ENCODE measurements at regions not wholly inside any gene's neighbourhood (a gene's known extent, or its start where the extent isn't known, plus 50 kb on each side); places are given as distances from the start of the nearest gene placed in this dataset.

GRCh38 chr19:30123611-30124010 is 181.6 kb downstream of the URI1 start:
- Histone ChIP-seq H3K9me3 (no peaks in the 10 kb centered on the region), H3K27me3 (peaks cover 42% of the 10 kb centered on the region), H3K27ac (no peak overlapping the region), H3K36me3 (no peaks in the 10 kb centered on the region), H3K4me3 (no peak overlapping the region), H3K4me1 (no peaks in the 10 kb centered on the region)
- no peak for ATAC-seq
- TF ChIP-seq CTCF (IDR thresholded peaks at IDR 0.05) = no peak
- TF ChIP-seq POLR2AphosphoS5 (IDR thresholded peaks at IDR 0.05) = no peak
- no peak for TF ChIP-seq EP300 (IDR thresholded peaks at IDR 0.05)
- TF ChIP-seq POLR2A (IDR thresholded peaks at IDR 0.05) = no peak
- WGBS, 2 donors (ENCODE audit: low coverage in 1 of 2) = 17 to 29% methylated on average over 1 of the region's 9 CpGs

DNA sequence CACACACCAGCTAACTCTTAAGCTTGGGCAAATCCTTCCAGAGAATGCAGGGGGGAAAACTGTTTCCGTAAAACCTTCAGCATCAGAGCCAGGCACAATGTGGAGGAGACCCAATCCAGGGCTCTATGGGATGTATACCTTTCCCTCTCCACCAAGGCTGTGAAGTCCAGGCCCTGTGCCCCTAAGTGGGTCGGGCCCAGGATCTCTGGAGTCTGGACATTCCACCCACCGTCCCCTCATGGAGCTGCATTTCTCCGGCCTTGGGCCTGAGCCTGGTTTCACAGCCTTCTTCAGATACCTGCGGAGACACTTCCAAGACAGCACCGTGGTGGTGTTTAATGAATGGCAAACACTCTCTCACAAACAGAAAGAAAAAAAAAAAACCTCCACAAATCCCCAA is 186.2 kb downstream of the URI1 start:
- H3K27me3 ChIP-seq = peaks cover 7% of the 10 kb centered on the region
- 50 to 83% methylated on average over 2 to 3 of the region's 6 CpGs for WGBS, 2 donors (ENCODE audit: low coverage in 1 of 2)
- H3K4me3 ChIP-seq = no peak overlapping the region
- H3K4me1 ChIP-seq = no peaks in the 10 kb centered on the region
- ATAC-seq = no peak
- no peaks in the 10 kb centered on the region for H3K36me3 ChIP-seq
- no peaks in the 10 kb centered on the region for H3K9me3 ChIP-seq
- H3K27ac ChIP-seq = no peak overlapping the region
- TF ChIP-seq POLR2A (IDR thresholded peaks at IDR 0.05) = no peak
- TF ChIP-seq EP300 (IDR thresholded peaks at IDR 0.05) = no peak
- no peak for TF ChIP-seq CTCF (IDR thresholded peaks at IDR 0.05)
- no peak for TF ChIP-seq POLR2AphosphoS5 (IDR thresholded peaks at IDR 0.05)

- no peak overlapping the region for H3K4me3 ChIP-seq
- ATAC-seq = no peak
- no peaks in the 10 kb centered on the region for H3K27me3 ChIP-seq
- WGBS, 2 donors (ENCODE audit: low coverage in 1 of 2) = 72 to 89% methylated on average over 5 to 6 of the region's 6 CpGs
- H3K27ac ChIP-seq = no peak overlapping the region
- no peaks in the 10 kb centered on the region for H3K9me3 ChIP-seq
- no peak for TF ChIP-seq EP300 (IDR thresholded peaks at IDR 0.05)
- no peak for TF ChIP-seq POLR2A (IDR thresholded peaks at IDR 0.05)
- no peak for TF ChIP-seq CTCF (IDR thresholded peaks at IDR 0.05)
- H3K36me3 ChIP-seq = no peaks in the 10 kb centered on the region
- H3K4me1 ChIP-seq = no peaks in the 10 kb centered on the region
These were observed 188.5 kb downstream of the URI1 start for GRCh38 chr19:30130356-30131122.

GRCh38 chr19:30131246-30131645 is 189.2 kb downstream of the URI1 start:
- Histone ChIP-seq H3K27ac (no peak overlapping the region), H3K27me3 (no peaks in the 10 kb centered on the region), H3K36me3 (no peaks in the 10 kb centered on the region), H3K4me3 (no peak overlapping the region), H3K4me1 (no peaks in the 10 kb centered on the region), H3K9me3 (no peaks in the 10 kb centered on the region)
- no peak for TF ChIP-seq POLR2AphosphoS5 (IDR thresholded peaks at IDR 0.05)
- TF ChIP-seq POLR2A (IDR thresholded peaks at IDR 0.05) = no peak
- TF ChIP-seq CTCF (IDR thresholded peaks at IDR 0.05) = no peak
- WGBS, 2 donors (ENCODE audit: low coverage in 1 of 2) = 33% methylated on average over 1 of the region's 5 CpGs; no CpG with 5 or more reads in 1 of the 2 donors
- ATAC-seq = no peak

DNA sequence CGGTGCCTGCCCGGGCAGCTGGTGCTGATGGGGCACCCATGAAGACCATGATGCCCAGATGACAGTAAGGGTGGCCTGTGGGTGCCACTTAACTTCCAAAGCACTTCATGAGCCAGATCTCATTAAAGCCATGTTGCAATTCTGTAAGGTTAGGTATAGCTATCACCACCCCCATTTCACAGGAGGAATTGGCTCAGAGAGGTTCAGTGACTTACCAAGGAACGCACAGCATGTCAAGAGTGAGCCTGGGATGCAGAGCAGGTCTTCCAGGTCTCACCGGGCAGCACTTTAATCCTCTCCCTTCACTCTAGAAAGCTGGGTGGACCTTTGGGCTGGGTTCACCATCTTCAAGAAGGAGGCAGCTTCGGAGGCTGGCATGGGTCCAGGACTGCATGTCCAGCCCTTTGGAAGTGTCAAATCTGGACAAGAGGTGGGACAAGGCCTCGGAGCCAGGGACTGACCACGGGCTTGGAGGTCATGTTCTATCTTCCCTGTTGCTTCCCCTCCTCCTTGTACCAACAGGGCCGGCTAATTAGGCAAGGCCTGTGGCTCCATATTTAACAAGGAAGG is 189.8 kb downstream of the URI1 start:
- H3K36me3 ChIP-seq = no peaks in the 10 kb centered on the region
- ATAC-seq = no peak
- no peaks in the 10 kb centered on the region for H3K27me3 ChIP-seq
- H3K9me3 ChIP-seq = no peaks in the 10 kb centered on the region
- WGBS, 2 donors (ENCODE audit: low coverage in 1 of 2) = 100% methylated on average over 2 of the region's 8 CpGs; no CpG with 5 or more reads in 1 of the 2 donors
- H3K4me1 ChIP-seq = no peaks in the 10 kb centered on the region
- no peak overlapping the region for H3K27ac ChIP-seq
- no peak overlapping the region for H3K4me3 ChIP-seq
- TF ChIP-seq EP300 (IDR thresholded peaks at IDR 0.05) = no peak
- no peak for TF ChIP-seq POLR2A (IDR thresholded peaks at IDR 0.05)
- no peak for TF ChIP-seq POLR2AphosphoS5 (IDR thresholded peaks at IDR 0.05)

Data from gastroesophageal sphincter (tissue), 4 donors.